ENCODE measurements at regions not wholly inside any gene's neighbourhood (a gene's known extent, or its start where the extent isn't known, plus 50 kb on each side); places are given as distances from the start of the nearest gene placed in this dataset.

DNA sequence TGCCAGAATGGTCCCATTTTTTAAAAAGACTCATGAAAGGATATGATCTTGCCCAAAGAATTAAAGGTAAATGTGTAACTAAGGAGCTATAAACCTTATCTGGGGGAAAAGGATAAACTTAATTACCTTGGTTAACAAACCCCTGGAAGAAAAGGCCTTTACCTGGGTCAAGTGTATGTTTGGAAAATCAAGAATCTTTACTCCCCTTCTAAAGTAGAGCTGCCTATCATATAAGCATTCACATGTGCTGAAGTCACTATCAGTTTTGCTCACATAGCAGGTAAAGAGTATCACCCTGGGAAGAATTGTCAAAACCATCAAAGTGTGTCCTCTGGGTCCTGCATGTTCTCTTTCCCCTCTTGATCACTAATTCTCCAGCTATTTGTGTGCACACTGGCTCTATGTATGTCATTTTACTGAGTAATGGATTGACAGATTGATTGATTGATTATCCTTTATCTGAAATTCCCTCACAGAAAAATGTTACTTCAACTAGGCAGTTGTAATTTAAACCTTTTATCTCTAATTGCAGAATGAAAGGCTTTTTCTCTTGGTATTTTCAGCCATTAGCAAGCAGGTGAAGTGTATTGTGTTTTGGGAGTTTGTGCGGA, 199.4 kb downstream of the NOL4 start:
- H3K4me1 Mint-ChIP-seq: no peaks in the 10 kb centered on the region
- H3K9me3 Mint-ChIP-seq: no peaks in the 10 kb centered on the region
- no peaks in the 10 kb centered on the region for H3K36me3 Mint-ChIP-seq (ENCODE audit: low read depth)
- no peak for DNase-seq
- no peak overlapping the region for H3K27ac Mint-ChIP-seq
- no peaks in the 10 kb centered on the region for H3K27me3 Mint-ChIP-seq (ENCODE audit: low read depth, poor library complexity)
- no peak overlapping the region for H3K4me3 Mint-ChIP-seq
- TF ChIP-seq, protein P1, sequence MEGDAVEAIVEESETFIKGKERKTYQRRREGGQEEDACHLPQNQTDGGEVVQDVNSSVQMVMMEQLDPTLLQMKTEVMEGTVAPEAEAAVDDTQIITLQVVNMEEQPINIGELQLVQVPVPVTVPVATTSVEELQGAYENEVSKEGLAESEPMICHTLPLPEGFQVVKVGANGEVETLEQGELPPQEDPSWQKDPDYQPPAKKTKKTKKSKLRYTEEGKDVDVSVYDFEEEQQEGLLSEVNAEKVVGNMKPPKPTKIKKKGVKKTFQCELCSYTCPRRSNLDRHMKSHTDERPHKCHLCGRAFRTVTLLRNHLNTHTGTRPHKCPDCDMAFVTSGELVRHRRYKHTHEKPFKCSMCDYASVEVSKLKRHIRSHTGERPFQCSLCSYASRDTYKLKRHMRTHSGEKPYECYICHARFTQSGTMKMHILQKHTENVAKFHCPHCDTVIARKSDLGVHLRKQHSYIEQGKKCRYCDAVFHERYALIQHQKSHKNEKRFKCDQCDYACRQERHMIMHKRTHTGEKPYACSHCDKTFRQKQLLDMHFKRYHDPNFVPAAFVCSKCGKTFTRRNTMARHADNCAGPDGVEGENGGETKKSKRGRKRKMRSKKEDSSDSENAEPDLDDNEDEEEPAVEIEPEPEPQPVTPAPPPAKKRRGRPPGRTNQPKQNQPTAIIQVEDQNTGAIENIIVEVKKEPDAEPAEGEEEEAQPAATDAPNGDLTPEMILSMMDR (IDR thresholded peaks at IDR 0.05): no peak

GRCh38 chr18:34023471-34023870, 201.2 kb downstream of the NOL4 start:
- H3K27ac Mint-ChIP-seq: no peak overlapping the region
- no peaks in the 10 kb centered on the region for H3K4me1 Mint-ChIP-seq
- H3K27me3 Mint-ChIP-seq (ENCODE audit: low read depth, poor library complexity): peaks cover 3% of the 10 kb centered on the region
- DNase-seq: no peak
- H3K9me3 Mint-ChIP-seq: no peaks in the 10 kb centered on the region
- TF ChIP-seq, protein P1 (IDR thresholded peaks at IDR 0.05): no peak
- H3K36me3 Mint-ChIP-seq (ENCODE audit: low read depth): no peaks in the 10 kb centered on the region
- H3K4me3 Mint-ChIP-seq: no peak overlapping the region

- peaks cover 3% of the 10 kb centered on the region for H3K27me3 Mint-ChIP-seq (ENCODE audit: low read depth, poor library complexity)
- DNase-seq: no peak
- H3K36me3 Mint-ChIP-seq (ENCODE audit: low read depth): no peaks in the 10 kb centered on the region
- H3K27ac Mint-ChIP-seq: no peak overlapping the region
- TF ChIP-seq, protein P1 (IDR thresholded peaks at IDR 0.05): no peak
- H3K9me3 Mint-ChIP-seq: no peaks in the 10 kb centered on the region
- H3K4me1 Mint-ChIP-seq: no peaks in the 10 kb centered on the region
- no peak overlapping the region for H3K4me3 Mint-ChIP-seq
Measured at GRCh38 chr18:34018336-34018735, 206.4 kb downstream of the NOL4 start.

- H3K4me1 Mint-ChIP-seq: no peaks in the 10 kb centered on the region
- H3K36me3 Mint-ChIP-seq (ENCODE audit: low read depth): no peaks in the 10 kb centered on the region
- no peak overlapping the region for H3K27ac Mint-ChIP-seq
- TF ChIP-seq, protein P1 (IDR thresholded peaks at IDR 0.05): no peak
- no peaks in the 10 kb centered on the region for H3K9me3 Mint-ChIP-seq
- H3K27me3 Mint-ChIP-seq (ENCODE audit: low read depth, poor library complexity): no peaks in the 10 kb centered on the region
- no peak for DNase-seq
- no peak overlapping the region for H3K4me3 Mint-ChIP-seq
Measured at GRCh38 chr18:34003687-34004086, 221.0 kb downstream of the NOL4 start.

DNA sequence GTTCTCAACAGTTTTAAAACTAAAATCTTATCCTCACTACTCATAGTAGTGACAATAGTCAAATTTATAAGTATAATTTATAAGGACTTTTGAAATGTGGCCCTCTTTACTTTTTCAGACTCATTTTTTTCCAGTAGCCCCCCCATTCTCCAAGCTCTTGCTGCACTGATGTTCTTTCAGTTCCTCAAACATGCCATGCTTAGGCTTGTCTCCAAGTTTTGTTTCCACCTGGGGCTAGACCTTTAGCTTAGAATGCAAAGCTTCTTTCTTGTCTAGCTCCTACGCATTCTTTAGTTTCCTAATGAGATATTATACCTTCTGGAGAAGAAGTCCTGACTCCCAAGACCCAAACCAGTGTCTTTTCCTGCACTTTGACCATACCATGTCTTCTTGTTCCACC, 222.6 kb downstream of the NOL4 start:
- DNase-seq: no peak
- H3K27ac Mint-ChIP-seq: no peak overlapping the region
- no peaks in the 10 kb centered on the region for H3K9me3 Mint-ChIP-seq
- TF ChIP-seq, protein P1 (IDR thresholded peaks at IDR 0.05): no peak
- no peaks in the 10 kb centered on the region for H3K27me3 Mint-ChIP-seq (ENCODE audit: low read depth, poor library complexity)
- no peaks in the 10 kb centered on the region for H3K36me3 Mint-ChIP-seq (ENCODE audit: low read depth)
- no peaks in the 10 kb centered on the region for H3K4me1 Mint-ChIP-seq
- no peak overlapping the region for H3K4me3 Mint-ChIP-seq

- H3K4me1 Mint-ChIP-seq: no peaks in the 10 kb centered on the region
- no peaks in the 10 kb centered on the region for H3K36me3 Mint-ChIP-seq (ENCODE audit: low read depth)
- TF ChIP-seq, protein P1 (IDR thresholded peaks at IDR 0.05): no peak
- no peaks in the 10 kb centered on the region for H3K27me3 Mint-ChIP-seq (ENCODE audit: low read depth, poor library complexity)
- H3K4me3 Mint-ChIP-seq: no peak overlapping the region
- no peak overlapping the region for H3K27ac Mint-ChIP-seq
- H3K9me3 Mint-ChIP-seq: no peaks in the 10 kb centered on the region
- no peak for DNase-seq
Measured at GRCh38 chr18:34001376-34001775, 223.3 kb downstream of the NOL4 start.

Measured in nephron progenitor cell (in vitro differentiated cells).